Loucy (cell line): ENCODE measurements at regions not wholly inside any gene's neighbourhood (a gene's known extent, or its start where the extent isn't known, plus 50 kb on each side); places are given as distances from the start of the nearest gene placed in this dataset.

ENCODE experiments used
- EZH2phosphoT487 ChIP-seq: fragments of 200-600 bp; IDR thresholded peaks from 2 replicates; pipeline ENCODE4 v1.6.1; 2018; ENCODE audit warnings: antibody characterized with exemption, mild to moderate bottlenecking, moderate library complexity, borderline replicate concordance
- TF ChIP-seq, protein P1 (sequence below): fragments of 200-600 bp; sonication (generic); conservative IDR thresholded peaks from 2 replicates; pipeline ENCODE4 v1.5.1; 2014; ENCODE audit warnings: mild to moderate bottlenecking, antibody characterized with exemption, low read length

GRCh38 chr5:171651102-171651501 is 134.5 kb upstream of the SMIM23 start:
- TF ChIP-seq, protein P1, sequence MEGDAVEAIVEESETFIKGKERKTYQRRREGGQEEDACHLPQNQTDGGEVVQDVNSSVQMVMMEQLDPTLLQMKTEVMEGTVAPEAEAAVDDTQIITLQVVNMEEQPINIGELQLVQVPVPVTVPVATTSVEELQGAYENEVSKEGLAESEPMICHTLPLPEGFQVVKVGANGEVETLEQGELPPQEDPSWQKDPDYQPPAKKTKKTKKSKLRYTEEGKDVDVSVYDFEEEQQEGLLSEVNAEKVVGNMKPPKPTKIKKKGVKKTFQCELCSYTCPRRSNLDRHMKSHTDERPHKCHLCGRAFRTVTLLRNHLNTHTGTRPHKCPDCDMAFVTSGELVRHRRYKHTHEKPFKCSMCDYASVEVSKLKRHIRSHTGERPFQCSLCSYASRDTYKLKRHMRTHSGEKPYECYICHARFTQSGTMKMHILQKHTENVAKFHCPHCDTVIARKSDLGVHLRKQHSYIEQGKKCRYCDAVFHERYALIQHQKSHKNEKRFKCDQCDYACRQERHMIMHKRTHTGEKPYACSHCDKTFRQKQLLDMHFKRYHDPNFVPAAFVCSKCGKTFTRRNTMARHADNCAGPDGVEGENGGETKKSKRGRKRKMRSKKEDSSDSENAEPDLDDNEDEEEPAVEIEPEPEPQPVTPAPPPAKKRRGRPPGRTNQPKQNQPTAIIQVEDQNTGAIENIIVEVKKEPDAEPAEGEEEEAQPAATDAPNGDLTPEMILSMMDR, result no peak
- no peak for TF ChIP-seq EZH2phosphoT487
